HG03442 (cell line): ENCODE measurements at regions not wholly inside any gene's neighbourhood (a gene's known extent, or its start where the extent isn't known, plus 50 kb on each side); places are given as distances from the start of the nearest gene placed in this dataset.

Experiments used
- ATAC-seq: cut with Tn5 transposase; IDR thresholded peaks from one replicate; pipeline ENCODE4 v1.9.1; 2021; ENCODE audit warnings: mild to moderate bottlenecking, moderate library complexity; ENCODE audit not compliant: unreplicated experiment

DNA sequence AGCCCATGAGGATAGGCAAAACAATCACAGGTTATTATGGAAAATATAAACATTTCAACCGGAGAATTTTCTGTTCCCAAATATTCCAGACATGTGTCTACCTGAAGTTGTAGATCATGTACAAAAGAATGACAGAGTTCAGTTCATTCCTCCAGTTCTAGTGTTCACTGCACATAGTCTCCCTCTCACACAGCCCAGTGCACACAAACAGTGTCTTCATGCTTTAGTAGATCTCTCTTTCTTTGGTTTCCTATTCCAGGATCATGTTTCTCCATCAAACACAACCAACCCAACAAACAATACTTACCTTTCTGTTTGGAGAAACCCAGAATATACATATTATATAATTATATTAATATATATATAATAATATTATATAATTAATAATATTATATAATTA lies 671.9 kb downstream of the TRIML1 start:
- no peak for ATAC-seq

- no peak for ATAC-seq
Observed at GRCh38 chr4:188812644-188813043, 673.4 kb downstream of the TRIML1 start.

- no peak for ATAC-seq
Observed at GRCh38 chr4:188818300-188818699, 679.1 kb downstream of the TRIML1 start.

DNA sequence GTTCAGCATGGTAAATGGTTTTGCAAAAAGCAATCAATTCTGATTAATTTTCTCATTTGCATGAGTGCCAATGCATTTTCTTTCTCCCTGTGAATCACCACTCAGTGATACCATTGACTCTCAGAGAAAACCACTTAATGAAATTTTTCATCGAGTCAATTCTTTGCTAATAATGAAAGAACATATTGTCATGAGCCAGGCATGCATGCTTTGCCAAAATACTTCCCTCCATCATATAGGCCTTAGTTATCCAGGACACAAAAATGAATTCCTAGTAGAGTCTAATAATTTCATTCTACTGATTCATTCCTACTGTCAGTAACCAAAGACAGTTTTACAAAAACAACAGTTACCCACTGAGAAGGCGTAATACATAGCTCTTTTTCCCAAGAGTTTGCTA lies 680.0 kb downstream of the TRIML1 start:
- no peak for ATAC-seq

DNA sequence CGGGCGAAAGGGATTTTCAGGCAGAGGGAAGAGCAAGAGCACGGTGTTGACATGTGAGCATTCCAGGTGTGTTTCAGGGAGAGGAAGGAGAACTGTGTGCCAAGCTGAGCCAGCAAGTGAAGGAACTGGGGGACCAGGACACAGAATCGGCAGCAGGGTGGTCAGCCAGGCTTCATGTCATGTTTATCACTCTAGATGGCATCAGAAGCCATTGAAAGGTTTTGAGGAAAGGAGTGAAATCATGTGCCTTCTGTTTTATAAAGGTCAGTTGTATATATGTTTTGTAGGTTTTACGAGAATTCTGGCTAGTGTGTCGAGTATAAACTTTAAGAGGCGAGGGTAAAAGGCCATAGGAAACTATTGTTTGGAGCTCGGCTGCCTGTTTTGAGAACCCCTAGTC lies 682.3 kb downstream of the TRIML1 start:
- no peak for ATAC-seq

DNA sequence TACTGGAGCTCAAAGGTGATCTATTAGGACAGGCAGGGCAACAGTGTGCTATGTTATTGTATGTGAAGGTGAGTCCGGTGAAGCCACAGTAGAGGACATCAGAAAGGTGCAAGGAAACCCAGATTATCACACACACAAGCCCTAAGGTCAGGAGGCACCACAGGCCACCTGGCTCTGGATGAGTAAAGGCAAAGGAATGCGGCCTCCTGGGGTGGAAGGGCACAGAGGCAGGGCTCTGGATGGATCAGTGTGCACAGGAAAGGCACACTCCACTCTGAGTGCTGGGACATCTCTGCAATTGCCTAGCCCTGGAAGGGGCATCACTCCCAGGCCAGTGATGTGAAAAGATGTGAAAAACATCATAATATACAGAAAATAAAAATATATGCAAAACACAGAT lies 683.5 kb downstream of the TRIML1 start:
- ATAC-seq, result no peak

- ATAC-seq, result no peak
Observed at GRCh38 chr4:188824553-188824952, 685.3 kb downstream of the TRIML1 start.

GRCh38 chr4:188826393-188826792 lies 687.2 kb downstream of the TRIML1 start:
- ATAC-seq, result no peak

DNA sequence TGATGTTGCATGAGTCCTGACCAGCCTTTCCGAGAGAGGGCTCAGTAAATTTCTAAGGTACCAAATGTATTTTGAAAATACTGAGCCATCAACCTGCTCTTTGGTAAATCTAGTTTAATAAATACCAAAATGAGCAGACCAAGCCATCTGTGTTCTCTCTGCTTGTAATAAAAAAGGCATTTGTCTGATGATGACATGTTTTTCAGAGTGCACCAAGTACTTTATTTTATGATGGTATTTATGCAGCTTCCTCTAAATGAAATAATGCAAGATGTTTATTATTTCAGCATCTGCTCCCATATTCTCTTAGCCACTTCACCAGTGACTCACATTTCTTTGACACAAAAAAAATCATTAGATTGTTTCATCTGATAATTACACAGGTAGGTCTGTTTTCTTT lies 700.5 kb downstream of the TRIML1 start:
- no peak for ATAC-seq

DNA sequence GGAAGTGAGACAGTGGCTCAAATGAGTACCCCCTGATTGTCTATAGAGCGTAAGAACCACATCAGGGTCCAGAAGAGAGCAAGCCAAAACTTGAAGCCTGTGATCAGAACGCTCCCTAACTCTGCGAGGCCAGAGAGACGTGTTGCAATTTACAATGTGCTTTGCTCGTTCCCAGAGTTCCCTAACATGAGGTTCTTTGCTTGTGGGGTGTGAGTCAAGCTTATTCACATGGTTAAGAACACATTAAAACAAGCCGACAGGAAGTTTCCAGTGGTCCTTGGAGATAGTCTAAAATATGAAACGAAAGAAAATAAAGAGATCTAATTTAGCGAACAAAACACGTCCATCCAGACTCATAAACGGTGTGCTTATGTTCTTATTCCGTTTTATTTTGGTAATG lies 702.3 kb downstream of the TRIML1 start:
- no peak for ATAC-seq

GRCh38 chr4:188854436-188854835 lies 715.2 kb downstream of the TRIML1 start:
- ATAC-seq, result no peak

DNA sequence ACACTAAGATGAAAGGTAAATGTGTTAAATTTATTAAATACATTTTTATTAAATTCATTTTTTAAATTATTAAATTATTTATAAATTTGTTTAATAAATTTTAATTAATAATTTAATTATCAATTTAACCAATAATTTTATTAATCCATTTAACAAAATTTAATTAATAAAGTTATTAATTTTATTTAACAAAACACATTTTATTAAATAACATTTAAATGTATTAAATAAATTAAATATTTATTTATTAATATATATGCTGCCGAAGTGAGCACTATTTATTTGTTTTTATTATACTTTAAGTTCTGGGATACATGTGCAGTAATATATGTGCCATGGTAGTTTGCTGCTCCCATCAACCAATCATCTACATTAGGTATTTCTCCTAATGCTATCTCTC lies 719.5 kb downstream of the TRIML1 start:
- no peak for ATAC-seq

GRCh38 chr4:188864741-188865140 lies 725.5 kb downstream of the TRIML1 start:
- no peak for ATAC-seq

DNA sequence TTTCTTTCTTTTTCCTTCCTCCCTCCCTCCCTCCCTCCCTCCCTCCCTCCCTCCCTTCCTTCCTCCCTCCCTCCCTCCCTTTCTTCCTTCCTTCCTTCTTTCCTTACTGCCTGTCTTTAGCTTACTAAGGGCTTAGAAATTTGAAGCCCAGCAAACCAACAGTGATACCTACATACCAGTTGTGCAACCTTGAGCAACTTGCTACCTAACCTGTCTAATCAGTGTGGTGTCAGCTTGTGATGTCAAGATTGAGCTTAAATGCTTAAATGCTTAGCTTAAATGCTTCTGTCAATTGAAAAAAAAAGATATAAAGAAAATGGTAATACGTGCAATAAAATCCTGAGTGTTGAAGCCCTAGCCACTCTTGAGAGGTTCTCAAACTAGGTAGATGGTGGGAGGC lies 728.6 kb downstream of the TRIML1 start:
- no peak for ATAC-seq

- no peak for ATAC-seq
Observed at GRCh38 chr4:188869581-188869980, 730.3 kb downstream of the TRIML1 start.

GRCh38 chr4:188872809-188873208 lies 733.6 kb downstream of the TRIML1 start:
- ATAC-seq, result no peak

- ATAC-seq, result no peak
Observed at GRCh38 chr4:188876881-188877280, 737.6 kb downstream of the TRIML1 start.

GRCh38 chr4:188879598-188879997 lies 740.4 kb downstream of the TRIML1 start:
- no peak for ATAC-seq

- ATAC-seq, result no peak
Observed at GRCh38 chr4:188887905-188888304, 748.7 kb downstream of the TRIML1 start.

DNA sequence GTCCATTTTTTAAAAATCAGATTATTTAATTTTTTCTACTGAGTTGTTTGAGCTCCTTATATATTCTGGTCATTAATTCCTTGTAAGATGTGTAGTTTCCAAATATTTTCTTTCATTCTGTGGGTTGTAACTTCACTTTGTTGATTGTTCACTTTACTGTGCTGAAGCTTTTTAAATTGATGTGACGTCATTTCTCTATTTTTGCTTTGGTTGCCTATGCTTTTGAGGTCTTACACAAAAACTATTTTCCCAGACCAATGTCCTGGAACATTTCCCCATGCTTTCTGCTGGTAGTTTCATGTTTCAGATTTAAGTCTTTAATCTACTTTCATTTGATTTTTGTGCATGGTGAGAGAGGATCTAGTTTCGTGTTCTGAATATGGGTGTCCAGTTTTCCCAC lies 753.6 kb downstream of the TRIML1 start:
- ATAC-seq, result no peak

DNA sequence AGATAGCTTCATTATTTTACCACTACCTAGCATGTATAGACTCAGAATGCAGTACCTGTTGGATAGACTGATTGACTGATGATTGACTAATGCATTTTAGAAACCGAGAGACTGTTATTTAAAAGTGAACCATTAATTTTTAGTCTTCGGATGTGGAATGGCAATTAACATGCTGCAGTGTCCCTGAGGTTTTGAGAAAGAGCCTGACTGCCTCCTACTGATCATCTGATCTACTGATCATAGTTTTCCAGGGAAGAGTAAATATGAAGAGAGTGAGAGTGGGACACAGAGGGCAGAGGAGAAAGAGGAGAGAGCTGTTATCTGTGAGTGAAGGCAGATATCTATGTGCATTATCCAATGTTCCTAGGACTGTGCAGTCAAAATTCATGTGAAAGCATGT lies 764.7 kb downstream of the TRIML1 start:
- ATAC-seq, result no peak

DNA sequence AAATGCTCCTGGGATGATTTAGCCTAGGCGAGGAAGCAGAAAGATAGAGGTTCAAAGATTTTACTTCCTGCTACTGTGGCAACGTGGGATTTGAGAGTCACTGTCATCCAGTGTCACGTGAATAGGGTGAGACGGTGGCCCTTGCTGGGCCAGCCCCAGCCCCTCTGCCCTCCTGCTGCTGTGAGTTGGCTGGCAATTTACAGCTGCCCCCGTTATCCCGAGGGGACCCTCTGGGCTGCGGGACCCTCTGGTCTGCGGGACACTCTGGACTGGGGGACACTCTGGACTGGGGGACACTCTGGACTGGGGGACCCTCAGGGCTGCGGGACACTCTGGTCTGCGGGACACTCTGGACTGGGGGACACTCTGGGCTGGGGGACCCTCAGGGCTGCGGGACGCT lies 765.4 kb downstream of the TRIML1 start:
- ATAC-seq, result no peak

DNA sequence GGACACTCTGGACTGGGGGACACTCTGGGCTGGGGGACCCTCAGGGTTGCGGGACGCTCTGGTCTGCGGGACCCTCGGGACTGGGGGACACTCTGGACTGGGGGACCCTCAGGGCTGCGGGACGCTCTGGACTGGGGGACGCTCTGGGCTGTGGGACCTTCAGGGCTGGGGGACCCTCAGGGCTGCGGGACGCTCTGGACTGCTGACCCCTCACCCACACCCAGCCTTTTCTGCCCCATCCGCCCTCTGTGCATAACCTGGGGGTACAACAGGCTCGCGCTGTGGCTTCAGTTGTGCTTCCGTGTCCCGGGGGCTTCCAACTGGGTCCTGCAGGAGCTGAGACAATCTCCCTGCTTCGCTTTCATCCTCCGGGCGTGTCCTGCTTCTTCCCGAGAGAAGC lies 766.0 kb downstream of the TRIML1 start:
- ATAC-seq, result no peak

DNA sequence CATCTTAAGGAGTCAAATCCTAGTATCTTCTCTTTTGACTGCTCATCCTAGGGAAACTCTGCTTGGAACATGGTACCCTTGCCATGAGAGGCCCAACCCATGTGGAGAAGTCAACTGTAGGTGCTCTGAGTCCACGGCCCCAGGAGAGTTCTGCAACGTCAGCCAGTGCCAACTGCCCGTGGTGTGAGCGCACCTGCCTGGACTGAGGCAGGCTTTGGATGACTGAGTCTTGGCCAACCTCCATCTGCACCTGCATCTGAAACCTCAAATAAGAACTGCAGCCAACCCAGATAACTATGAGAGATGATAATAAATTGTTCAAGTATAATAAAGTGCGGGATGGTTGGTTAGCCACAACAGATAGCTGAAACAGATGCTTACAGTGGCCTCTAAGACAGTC lies 772.0 kb downstream of the TRIML1 start:
- no peak for ATAC-seq
